H9 (cell line): ENCODE measurements at regions not wholly inside any gene's neighbourhood (a gene's known extent, or its start where the extent isn't known, plus 50 kb on each side); places are given as distances from the start of the nearest gene placed in this dataset.

Experiments
- DNase-seq: peaks from one replicate; pipeline ENCODE4 v3.0.0-alpha.2; 2017
- H2AFZ ChIP-seq: one replicate; pipeline ENCODE4 v1.6.1; 2013; ENCODE audit warnings: mild to moderate bottlenecking, low read length, control low read depth, moderate library complexity
- H2AK5ac ChIP-seq: 2 replicates; pipeline ENCODE4 v1.6.1; 2013; ENCODE audit warnings: low read length, control low read depth, mixed read lengths; ENCODE audit not compliant: insufficient read length
- H2BK120ac ChIP-seq: one replicate; pipeline ENCODE4 v1.6.1; 2013; ENCODE audit warnings: low read depth, mild to moderate bottlenecking, low read length, control low read depth, inconsistent platforms; ENCODE audit not compliant: poor library complexity, severe bottlenecking
- H2BK12ac ChIP-seq: 2 replicates; pipeline ENCODE4 v1.6.1; 2013; ENCODE audit warnings: low read length, control low read depth, mixed read lengths, low read depth; ENCODE audit not compliant: insufficient read length
- H2BK15ac ChIP-seq: 2 replicates; pipeline ENCODE4 v1.6.1; 2013; ENCODE audit warnings: low read depth, low read length, control low read depth
- H2BK20ac ChIP-seq: one replicate; pipeline ENCODE4 v1.6.1; 2013; ENCODE audit warnings: low read depth, mild to moderate bottlenecking, low read length, control low read depth, inconsistent platforms; ENCODE audit not compliant: poor library complexity, severe bottlenecking
- H2BK5ac ChIP-seq: 2 replicates; pipeline ENCODE4 v1.6.1; 2013; ENCODE audit warnings: low read length, control low read depth, mixed read lengths; ENCODE audit not compliant: insufficient read length
- H3K14ac ChIP-seq: 2 replicates; pipeline ENCODE4 v1.6.1; 2013; ENCODE audit warnings: low read length, control low read depth; ENCODE audit not compliant: insufficient read depth
- H3K18ac ChIP-seq: 2 replicates; pipeline ENCODE4 v1.6.1; 2013; ENCODE audit warnings: low read depth, mild to moderate bottlenecking, mixed read lengths, low read length, control low read depth; ENCODE audit not compliant: insufficient read length
- H3K23ac ChIP-seq: 2 replicates; pipeline ENCODE4 v1.6.1; 2013; ENCODE audit warnings: low read length, control low read depth, mixed read lengths, low read depth; ENCODE audit not compliant: insufficient read length
- H3K23me2 ChIP-seq: 2 replicates; pipeline ENCODE4 v1.6.1; 2013; ENCODE audit warnings: low read depth, mild to moderate bottlenecking, mixed read lengths, low read length, control low read depth; ENCODE audit not compliant: insufficient read length, poor library complexity, severe bottlenecking
- H3K27ac ChIP-seq: 2 replicates; pipeline ENCODE4 v1.5.1; 2013; ENCODE audit warnings: low read length, control low read depth, mixed read lengths, low read depth; ENCODE audit not compliant: insufficient read length
- H3K27me3 ChIP-seq: 2 replicates; pipeline ENCODE4 v1.6.1; 2013; ENCODE audit warnings: low read length, control low read depth, inconsistent platforms; ENCODE audit not compliant: insufficient read depth
- H3K4ac ChIP-seq: 2 replicates; pipeline ENCODE4 v1.6.1; 2013; ENCODE audit warnings: low read depth, mild to moderate bottlenecking, control low read depth, inconsistent platforms, low read length, moderate library complexity
- H3K4me1 ChIP-seq: 2 replicates; pipeline ENCODE4 v1.6.1; 2013; ENCODE audit warnings: low read length, control low read depth, inconsistent platforms; ENCODE audit not compliant: insufficient read depth
- H3K4me2 ChIP-seq: 2 replicates; pipeline ENCODE4 v1.6.1; 2013; ENCODE audit warnings: low read length, control low read depth, mixed read lengths; ENCODE audit not compliant: insufficient read length, insufficient read depth
- H3K56ac ChIP-seq: 2 replicates; pipeline ENCODE4 v1.6.1; 2013; ENCODE audit warnings: low read depth, mild to moderate bottlenecking, mixed read lengths, low read length, control low read depth; ENCODE audit not compliant: insufficient read length
- H3K79me1 ChIP-seq: 2 replicates; pipeline ENCODE4 v1.6.1; 2013; ENCODE audit warnings: low read depth, mild to moderate bottlenecking, moderate library complexity, low read length, control low read depth, inconsistent platforms; ENCODE audit not compliant: insufficient read depth, poor library complexity, severe bottlenecking
- H3K79me2 ChIP-seq: 2 replicates; pipeline ENCODE4 v1.6.1; 2013; ENCODE audit warnings: low read length, control low read depth, inconsistent platforms; ENCODE audit not compliant: insufficient read depth
- H3K9ac ChIP-seq: 2 replicates; pipeline ENCODE4 v1.6.1; 2013; ENCODE audit warnings: low read length, control low read depth, mixed read lengths; ENCODE audit not compliant: insufficient read length; ENCODE audit errors: extremely low read depth
- H3K9me3 ChIP-seq: one replicate; pipeline ENCODE4 v1.6.1; 2013; ENCODE audit warnings: low read depth, low read length, inconsistent platforms; ENCODE audit not compliant: control insufficient read depth
- H3T11ph ChIP-seq: one replicate; pipeline ENCODE4 v1.6.1; 2013; ENCODE audit warnings: mild to moderate bottlenecking, low read length, control low read depth, inconsistent platforms
- H4K20me1 ChIP-seq: one replicate; pipeline ENCODE4 v1.6.1; 2013; ENCODE audit not compliant: control insufficient read depth, insufficient read length, insufficient read depth
- H4K5ac ChIP-seq: 2 replicates; pipeline ENCODE4 v1.6.1; 2013; ENCODE audit warnings: low read depth, mild to moderate bottlenecking, mixed read lengths, low read length, control low read depth; ENCODE audit not compliant: insufficient read length
- H4K8ac ChIP-seq: replicated peaks from 2 replicates; pipeline ENCODE4 v1.6.1; 2013; ENCODE audit warnings: low read length, control low read depth, mixed read lengths, low read depth; ENCODE audit not compliant: insufficient read length
- H4K91ac ChIP-seq: 2 replicates; pipeline ENCODE4 v1.6.1; 2013; ENCODE audit warnings: low read depth, mild to moderate bottlenecking, moderate library complexity, mixed read lengths, low read length, control low read depth; ENCODE audit not compliant: insufficient read length
- H3K27ac Mint-ChIP-seq, 3 experiments: 2 replicates in 2 of 3; 3 replicates in 1 of 3; pipeline ENCODE4 v1.8.0; 2020 to 2021; ENCODE audit warnings: mixed read lengths in 3 of 3, mild to moderate bottlenecking in 1 of 3, moderate library complexity in 1 of 3
- H3K27me3 Mint-ChIP-seq: 2 replicates; pipeline ENCODE4 v1.8.0; 2021; ENCODE audit warnings: low read depth, mild to moderate bottlenecking, moderate library complexity, mixed read lengths
- H3K36me3 Mint-ChIP-seq, 3 experiments: 2 replicates in 2 of 3; 3 replicates in 1 of 3; pipeline ENCODE4 v1.8.0; 2020 to 2021; ENCODE audit warnings: low read depth in 3 of 3, mixed read lengths in 3 of 3; ENCODE audit not compliant: insufficient read depth in 1 of 3
- H3K4me1 Mint-ChIP-seq, 2 experiments: 2 replicates each; pipeline ENCODE4 v1.8.0; 2020; ENCODE audit warnings: mixed read lengths in 2 of 2
- H3K4me3 Mint-ChIP-seq, 2 experiments: 2 replicates in 1 of 2; 3 replicates in 1 of 2; pipeline ENCODE4 v1.8.0; 2020 to 2021; ENCODE audit warnings: mild to moderate bottlenecking in 2 of 2, mixed read lengths in 2 of 2, moderate library complexity in 1 of 2
- H3K9me3 Mint-ChIP-seq, 2 experiments: 2 replicates in 1 of 2; 3 replicates in 1 of 2; pipeline ENCODE4 v1.8.0; 2020; ENCODE audit warnings: mild to moderate bottlenecking in 2 of 2, mixed read lengths in 2 of 2, moderate library complexity in 1 of 2
- CTCF ChIP-seq: fragments of 200-600 bp; sonication (generic); conservative IDR thresholded peaks from 3 replicates; pipeline ENCODE4 v1.8.0; 2021; ENCODE audit warnings: antibody characterized with exemption, mild to moderate bottlenecking
- WGBS: extraction: QIAGEN DNeasy Blood & Tissue Kit; methylation state at CpG from one replicate; pipeline ENCODE4 v1.1.7; 2013; ENCODE audit warnings: missing lambda C conversion rate, low lambda C conversion rate, mixed read lengths; ENCODE audit not compliant: insufficient read length; ENCODE audit errors: extremely low coverage; 5-methylcytosine and 5-hydroxymethylcytosine counted together

GRCh38 chr3:66107855-66108254 is 69.1 kb upstream of the MAGI1 start:
- Mint-ChIP-seq H3K4me3 (no peak overlapping the region), H3K36me3 (no peaks in the 10 kb centered on the region), H3K4me1 (peaks cover 22 to 27% of the 10 kb centered on the region in 2 experiments), H3K9me3 (no peaks in the 10 kb centered on the region), H3K27ac (peak overlapping the region in 1 of 3 experiments; percentile 38; a peak in 1 of 7 replicates), H3K27me3 (no peaks in the 10 kb centered on the region)
- H2BK20ac ChIP-seq, result no peak overlapping the region
- H3K18ac ChIP-seq, result no peak overlapping the region
- no peaks in the 10 kb centered on the region for H3K79me1 ChIP-seq
- no peak overlapping the region for H2BK5ac ChIP-seq
- H3K23me2 ChIP-seq, result no peaks in the 10 kb centered on the region
- no peak overlapping the region for H4K5ac ChIP-seq
- no peak overlapping the region for H4K91ac ChIP-seq
- H2BK15ac ChIP-seq, result no peak overlapping the region
- TF ChIP-seq CTCF, result no peak
- H2AFZ ChIP-seq, result no peak overlapping the region
- H3K23ac ChIP-seq, result no peak overlapping the region
- H3K27ac ChIP-seq, result no peak overlapping the region
- WGBS, result no CpG with 5 or more reads among the region's 4 CpGs
- H4K20me1 ChIP-seq, result no peaks in the 10 kb centered on the region
- no peak overlapping the region for H3K4me2 ChIP-seq
- H3K27me3 ChIP-seq, result no peaks in the 10 kb centered on the region
- no peak overlapping the region for H3K4ac ChIP-seq
- no peak overlapping the region for H3K9ac ChIP-seq
- no peak overlapping the region for H2AK5ac ChIP-seq
- no peak for DNase-seq
- H3K56ac ChIP-seq, result no peak overlapping the region
- H3K79me2 ChIP-seq, result no peaks in the 10 kb centered on the region
- H4K8ac ChIP-seq, result no peak overlapping the region
- H3K14ac ChIP-seq, result no peak overlapping the region
- H2BK120ac ChIP-seq, result no peak overlapping the region
- no peaks in the 10 kb centered on the region; the same call in 1 of the 2 replicates for H3K4me1 ChIP-seq
- H3K9me3 ChIP-seq, result no peaks in the 10 kb centered on the region
- H2BK12ac ChIP-seq, result no peak overlapping the region
- H3T11ph ChIP-seq, result no peak overlapping the region
